ENCODE measurements at regions not wholly inside any gene's neighbourhood (a gene's known extent, or its start where the extent isn't known, plus 50 kb on each side); places are given as distances from the start of the nearest gene placed in this dataset.

GRCh38 chr1:201685485-201685884 lies 143.5 kb upstream of the IPO9 start:
- no peak for DNase-seq (ENCODE audit: low read depth, low spot score)

- peak; percentile 19 for DNase-seq (ENCODE audit: low read depth, low spot score)
These were observed 142.1 kb upstream of the IPO9 start for GRCh38 chr1:201686714-201687455.

- no peak for DNase-seq (ENCODE audit: low read depth, low spot score)
These were observed 140.4 kb upstream of the IPO9 start for GRCh38 chr1:201688514-201688913.

GRCh38 chr1:201689647-201690046 lies 139.3 kb upstream of the IPO9 start:
- no peak for DNase-seq (ENCODE audit: low read depth, low spot score)

DNA sequence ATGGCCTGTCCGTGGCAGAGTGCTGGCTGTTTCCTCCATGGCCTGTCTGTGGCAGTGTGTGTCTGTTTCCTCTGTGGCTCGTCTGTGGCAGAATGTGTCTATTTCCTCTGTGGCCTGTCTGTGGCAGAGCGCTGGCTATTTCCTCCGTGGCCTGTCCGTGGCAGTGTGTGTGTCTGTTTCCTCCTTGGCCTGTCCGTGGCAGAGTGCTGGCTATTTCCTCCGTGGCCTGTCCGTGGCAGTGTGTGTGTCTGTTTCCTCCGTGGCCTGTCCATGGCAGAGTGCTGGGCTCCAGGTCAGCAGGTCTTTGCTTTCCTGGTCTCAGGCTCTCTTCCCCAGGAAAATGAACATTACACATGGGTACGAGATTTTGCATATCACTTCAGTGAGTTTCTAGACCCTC lies 138.4 kb upstream of the IPO9 start:
- no peak for DNase-seq (ENCODE audit: low read depth, low spot score)

GRCh38 chr1:201691716-201692554 lies 137.0 kb upstream of the IPO9 start:
- DNase-seq (ENCODE audit: low read depth, low spot score): no peak

GRCh38 chr1:201692555-201693394 lies 136.2 kb upstream of the IPO9 start:
- no peak for DNase-seq (ENCODE audit: low read depth, low spot score)

DNA sequence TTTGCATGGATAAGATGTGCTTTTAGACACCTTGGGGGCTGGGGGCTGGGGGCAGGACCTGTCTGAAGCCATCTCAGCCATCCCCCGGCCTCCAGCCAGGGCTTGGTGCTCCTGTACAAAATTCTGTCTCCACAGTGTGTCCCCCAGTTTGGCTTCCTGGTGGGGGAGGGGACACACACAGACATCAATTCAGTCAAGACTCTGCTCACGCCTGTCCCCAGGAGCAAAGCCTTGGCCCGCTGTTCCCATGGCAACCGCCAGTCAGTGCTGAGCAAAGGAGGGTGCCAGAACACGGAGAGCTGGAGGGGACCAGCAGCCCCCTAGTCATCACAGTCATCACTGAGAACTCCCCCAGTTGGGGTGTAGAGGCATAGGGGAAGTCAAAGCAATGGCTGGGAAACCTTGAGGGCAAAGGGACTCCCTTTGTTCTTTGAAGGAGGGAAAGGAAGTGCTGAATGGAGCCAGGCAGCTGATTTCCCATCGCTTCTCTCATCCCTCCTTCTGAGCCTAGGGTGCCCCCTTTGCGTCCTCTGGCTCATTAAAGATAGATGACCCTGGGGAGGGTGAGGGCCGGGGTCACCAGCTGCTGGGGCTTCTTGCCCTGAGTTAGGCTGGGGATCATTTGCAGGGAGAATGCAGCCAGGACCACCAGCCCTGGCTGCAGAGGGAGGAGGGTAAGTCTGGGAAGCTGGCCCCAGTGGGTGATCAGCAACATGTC lies 134.9 kb upstream of the IPO9 start:
- DNase-seq (ENCODE audit: low read depth, low spot score): no peak

DNA sequence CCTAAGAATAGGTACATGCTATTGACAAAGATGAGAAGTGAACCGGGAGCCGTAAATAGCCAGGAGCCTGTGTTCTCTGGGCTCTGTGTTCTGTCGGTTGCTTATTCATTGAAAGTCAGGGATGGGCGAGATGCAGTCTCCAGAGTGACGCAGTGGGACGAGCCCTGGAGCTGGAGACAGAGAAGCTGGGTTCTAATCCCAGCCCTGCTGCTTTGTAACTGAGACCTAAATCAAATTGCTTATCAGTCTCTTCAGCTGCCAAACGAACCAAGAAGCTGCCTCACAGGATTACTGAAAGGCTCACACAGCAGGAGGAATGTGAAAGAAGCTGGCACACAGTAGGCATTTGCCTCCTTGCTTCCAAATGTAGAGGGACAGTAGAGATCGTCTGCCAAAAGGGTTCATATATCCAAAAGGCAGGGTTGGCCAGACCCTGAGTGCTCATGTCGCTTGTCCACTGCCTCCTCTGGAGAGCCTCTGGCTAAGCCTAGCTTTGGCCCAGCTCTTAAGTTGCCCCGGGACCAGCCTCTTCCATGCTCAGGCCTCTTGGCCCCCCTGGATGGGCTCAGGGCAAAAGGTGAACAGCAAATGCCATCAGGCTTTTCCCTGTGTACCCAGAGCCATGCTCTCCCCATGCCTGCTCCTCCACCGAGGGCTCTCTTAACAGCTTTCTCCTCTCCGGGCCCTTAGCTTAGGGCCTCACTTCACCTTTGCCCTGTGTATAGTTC lies 134.2 kb upstream of the IPO9 start:
- no peak for DNase-seq (ENCODE audit: low read depth, low spot score)

DNA sequence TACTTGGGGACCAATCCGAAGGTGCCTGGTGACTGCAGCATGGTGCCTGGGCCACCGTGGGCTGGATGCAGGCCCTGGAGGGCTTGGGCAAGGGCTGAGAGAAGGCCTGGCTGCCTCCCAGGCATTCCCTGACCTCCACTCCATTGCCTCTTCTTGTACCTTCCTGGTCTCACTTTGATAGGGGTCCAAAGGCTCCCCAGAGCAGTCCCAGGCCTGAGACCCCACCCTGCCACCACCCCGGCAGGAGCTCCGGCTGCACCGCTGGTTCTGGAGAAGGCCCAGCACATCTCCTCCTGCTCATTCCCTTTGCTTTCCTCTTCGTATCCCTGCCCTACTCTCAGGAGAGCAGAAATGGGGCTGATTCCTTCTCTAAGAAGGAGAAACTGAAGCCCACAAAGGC lies 133.3 kb upstream of the IPO9 start:
- DNase-seq (ENCODE audit: low read depth, low spot score): no peak

- peak; percentile 95 for DNase-seq (ENCODE audit: low read depth, low spot score)
These were observed 132.7 kb upstream of the IPO9 start for GRCh38 chr1:201696217-201696761.

GRCh38 chr1:201697174-201697573 lies 131.8 kb upstream of the IPO9 start:
- no peak for DNase-seq (ENCODE audit: low read depth, low spot score)

- DNase-seq (ENCODE audit: low read depth, low spot score): no peak
These were observed 127.1 kb upstream of the IPO9 start for GRCh38 chr1:201701831-201702230.

GRCh38 chr1:201702936-201703335 lies 126.0 kb upstream of the IPO9 start:
- peak; percentile 53 for DNase-seq (ENCODE audit: low read depth, low spot score)

DNA sequence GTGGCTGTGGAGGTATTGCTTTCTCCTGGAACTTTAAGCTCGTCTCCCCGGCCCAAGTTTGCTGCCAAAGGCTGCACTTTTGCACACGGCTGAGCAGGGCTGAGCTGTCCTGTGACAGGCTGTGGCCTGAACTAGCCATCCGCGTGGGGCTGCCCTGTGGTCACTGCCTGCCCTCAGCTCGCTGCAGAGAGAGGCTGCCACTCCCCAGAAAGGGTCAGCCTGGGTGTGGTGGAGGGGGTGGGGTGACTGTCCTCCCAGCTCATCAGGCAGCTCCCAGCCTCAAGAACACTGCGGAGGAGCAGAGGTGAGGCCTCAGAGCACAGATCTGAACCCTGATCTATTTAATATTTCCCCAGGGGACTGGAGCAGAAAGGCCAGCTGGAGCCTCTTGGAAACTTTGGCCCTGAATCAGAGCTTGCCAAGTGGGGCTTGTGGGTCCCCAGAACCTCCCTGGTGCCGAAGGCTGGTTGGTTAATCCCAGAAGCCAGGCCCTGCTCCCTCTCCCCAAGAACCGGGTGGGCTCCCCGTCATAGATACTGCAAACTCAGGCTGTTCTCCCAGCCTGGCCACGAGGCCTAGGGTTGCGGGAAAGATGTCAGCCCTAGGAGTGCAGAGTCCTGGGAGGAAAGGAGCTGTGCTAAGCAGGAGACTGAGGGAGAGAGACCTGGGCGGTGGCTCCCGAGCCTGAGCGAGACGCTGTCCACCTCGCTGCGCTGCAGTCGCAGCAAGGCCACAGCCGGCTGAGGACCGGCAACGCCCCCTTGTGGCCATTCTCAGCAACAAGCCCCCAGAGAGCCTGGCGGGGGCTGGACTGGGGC lies 125.1 kb upstream of the IPO9 start:
- peak; percentile 94 for DNase-seq (ENCODE audit: low read depth, low spot score)

DNA sequence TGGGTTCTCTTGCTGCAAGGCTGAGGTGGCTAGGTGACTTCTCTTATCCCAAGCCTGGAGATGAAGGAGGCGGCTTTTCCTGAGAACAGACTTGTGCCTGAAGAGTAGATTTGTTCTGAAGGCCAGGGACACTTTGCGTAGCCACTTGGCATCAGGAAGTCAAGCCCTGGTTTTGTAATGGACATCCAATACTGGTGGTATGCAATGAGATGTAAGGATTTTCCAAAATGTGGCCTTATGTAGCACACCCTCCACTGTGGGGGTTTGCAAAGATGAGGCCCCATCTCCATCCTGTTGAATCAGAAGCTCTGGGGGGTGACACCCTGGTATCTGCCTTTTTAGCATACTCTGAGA lies 124.5 kb upstream of the IPO9 start:
- DNase-seq (ENCODE audit: low read depth, low spot score): no peak

DNA sequence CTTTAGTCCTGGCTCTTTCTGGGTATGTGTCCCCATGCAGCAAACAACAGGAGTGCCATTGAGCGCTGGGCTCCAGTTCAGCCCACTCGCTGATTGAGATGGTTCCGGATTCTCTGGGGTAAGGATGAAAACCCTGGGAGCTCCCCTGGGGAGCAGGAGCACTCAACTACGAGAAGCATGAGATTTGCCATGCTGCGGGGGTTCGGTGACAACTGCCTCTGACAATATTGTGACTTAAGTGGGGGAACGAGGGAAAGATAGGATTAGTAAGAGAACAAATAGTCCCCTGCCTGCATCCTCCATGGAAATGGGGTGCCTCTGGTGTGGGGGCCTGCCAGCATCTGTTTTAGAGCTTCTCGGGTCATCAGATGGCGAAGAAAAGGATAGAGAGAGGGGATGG lies 123.6 kb upstream of the IPO9 start:
- no peak for DNase-seq (ENCODE audit: low read depth, low spot score)

DNA sequence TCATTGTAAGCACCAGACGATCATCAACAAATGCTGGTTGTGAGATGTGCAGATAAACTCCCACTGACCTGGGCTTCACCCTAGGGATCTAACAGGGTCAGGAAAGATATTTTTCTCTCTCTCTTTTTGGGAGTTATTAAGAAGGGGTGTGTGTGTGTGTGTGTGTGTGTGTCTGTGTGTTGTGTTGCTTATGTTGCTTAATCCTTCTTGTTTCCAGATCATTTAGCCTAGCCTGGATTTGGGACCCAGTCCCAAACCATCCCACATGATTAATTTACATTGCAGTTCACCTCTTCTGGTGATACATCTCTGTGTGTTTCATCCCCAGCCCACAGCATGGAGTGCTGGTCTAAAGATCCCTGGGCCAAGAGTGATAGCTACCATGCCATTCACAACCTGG lies 122.8 kb upstream of the IPO9 start:
- no peak for DNase-seq (ENCODE audit: low read depth, low spot score)

GRCh38 chr1:201707027-201707426 lies 121.9 kb upstream of the IPO9 start:
- DNase-seq (ENCODE audit: low read depth, low spot score): no peak

- DNase-seq (ENCODE audit: low read depth, low spot score): no peak
These were observed 121.3 kb upstream of the IPO9 start for GRCh38 chr1:201707656-201708055.

All from astrocyte of the hippocampus (primary cell).